ENCODE measurements at regions not wholly inside any gene's neighbourhood (a gene's known extent, or its start where the extent isn't known, plus 50 kb on each side); places are given as distances from the start of the nearest gene placed in this dataset.

- TF ChIP-seq, protein P1, sequence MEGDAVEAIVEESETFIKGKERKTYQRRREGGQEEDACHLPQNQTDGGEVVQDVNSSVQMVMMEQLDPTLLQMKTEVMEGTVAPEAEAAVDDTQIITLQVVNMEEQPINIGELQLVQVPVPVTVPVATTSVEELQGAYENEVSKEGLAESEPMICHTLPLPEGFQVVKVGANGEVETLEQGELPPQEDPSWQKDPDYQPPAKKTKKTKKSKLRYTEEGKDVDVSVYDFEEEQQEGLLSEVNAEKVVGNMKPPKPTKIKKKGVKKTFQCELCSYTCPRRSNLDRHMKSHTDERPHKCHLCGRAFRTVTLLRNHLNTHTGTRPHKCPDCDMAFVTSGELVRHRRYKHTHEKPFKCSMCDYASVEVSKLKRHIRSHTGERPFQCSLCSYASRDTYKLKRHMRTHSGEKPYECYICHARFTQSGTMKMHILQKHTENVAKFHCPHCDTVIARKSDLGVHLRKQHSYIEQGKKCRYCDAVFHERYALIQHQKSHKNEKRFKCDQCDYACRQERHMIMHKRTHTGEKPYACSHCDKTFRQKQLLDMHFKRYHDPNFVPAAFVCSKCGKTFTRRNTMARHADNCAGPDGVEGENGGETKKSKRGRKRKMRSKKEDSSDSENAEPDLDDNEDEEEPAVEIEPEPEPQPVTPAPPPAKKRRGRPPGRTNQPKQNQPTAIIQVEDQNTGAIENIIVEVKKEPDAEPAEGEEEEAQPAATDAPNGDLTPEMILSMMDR (conservative IDR thresholded peaks at IDR 0.05; ENCODE audit: low read depth in 2 of 2): no peak
- TF ChIP-seq POLR2AphosphoS5 (IDR thresholded peaks at IDR 0.05; ENCODE audit: low read depth) (no peak), ZNF114 (CRISPR knock-in tag; IDR thresholded peaks at IDR 0.05) (no peak), EZH2phosphoT487 (IDR thresholded peaks at IDR 0.05; ENCODE audit: unreplicated experiment) (no peak), EZH2 (IDR thresholded peaks at IDR 0.05; ENCODE audit: low read depth, unreplicated experiment) (no peak)
- TF ChIP-seq, protein P2, sequence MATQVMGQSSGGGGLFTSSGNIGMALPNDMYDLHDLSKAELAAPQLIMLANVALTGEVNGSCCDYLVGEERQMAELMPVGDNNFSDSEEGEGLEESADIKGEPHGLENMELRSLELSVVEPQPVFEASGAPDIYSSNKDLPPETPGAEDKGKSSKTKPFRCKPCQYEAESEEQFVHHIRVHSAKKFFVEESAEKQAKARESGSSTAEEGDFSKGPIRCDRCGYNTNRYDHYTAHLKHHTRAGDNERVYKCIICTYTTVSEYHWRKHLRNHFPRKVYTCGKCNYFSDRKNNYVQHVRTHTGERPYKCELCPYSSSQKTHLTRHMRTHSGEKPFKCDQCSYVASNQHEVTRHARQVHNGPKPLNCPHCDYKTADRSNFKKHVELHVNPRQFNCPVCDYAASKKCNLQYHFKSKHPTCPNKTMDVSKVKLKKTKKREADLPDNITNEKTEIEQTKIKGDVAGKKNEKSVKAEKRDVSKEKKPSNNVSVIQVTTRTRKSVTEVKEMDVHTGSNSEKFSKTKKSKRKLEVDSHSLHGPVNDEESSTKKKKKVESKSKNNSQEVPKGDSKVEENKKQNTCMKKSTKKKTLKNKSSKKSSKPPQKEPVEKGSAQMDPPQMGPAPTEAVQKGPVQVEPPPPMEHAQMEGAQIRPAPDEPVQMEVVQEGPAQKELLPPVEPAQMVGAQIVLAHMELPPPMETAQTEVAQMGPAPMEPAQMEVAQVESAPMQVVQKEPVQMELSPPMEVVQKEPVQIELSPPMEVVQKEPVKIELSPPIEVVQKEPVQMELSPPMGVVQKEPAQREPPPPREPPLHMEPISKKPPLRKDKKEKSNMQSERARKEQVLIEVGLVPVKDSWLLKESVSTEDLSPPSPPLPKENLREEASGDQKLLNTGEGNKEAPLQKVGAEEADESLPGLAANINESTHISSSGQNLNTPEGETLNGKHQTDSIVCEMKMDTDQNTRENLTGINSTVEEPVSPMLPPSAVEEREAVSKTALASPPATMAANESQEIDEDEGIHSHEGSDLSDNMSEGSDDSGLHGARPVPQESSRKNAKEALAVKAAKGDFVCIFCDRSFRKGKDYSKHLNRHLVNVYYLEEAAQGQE (IDR thresholded peaks at IDR 0.05; ENCODE audit: unreplicated experiment): no peak
Measured at GRCh38 chr2:239673641-239674040, 272.8 kb upstream of the HDAC4 start.
